Epithelial cell of prostate (primary cell): ENCODE measurements at regions not wholly inside any gene's neighbourhood (a gene's known extent, or its start where the extent isn't known, plus 50 kb on each side); places are given as distances from the start of the nearest gene placed in this dataset.

Experiments
- DNase-seq: peaks from one replicate; pipeline ENCODE4 v3.0.0-alpha.2; 2011; ENCODE audit warnings: low read depth, low spot score
- H3K27ac ChIP-seq: fragments of 450-650 bp; 2 replicates; pipeline ENCODE4 v1.5.1; 2017; ENCODE audit warnings: mild to moderate bottlenecking

GRCh38 chr15:77541421-77542181, 91.1 kb downstream of the LINGO1 start:
- H3K27ac ChIP-seq, result no peak overlapping the region
- no peak for DNase-seq

- no peak for DNase-seq
- no peak overlapping the region for H3K27ac ChIP-seq
Measured at GRCh38 chr15:77540312-77541060, 92.2 kb downstream of the LINGO1 start.

- no peak overlapping the region for H3K27ac ChIP-seq
Measured at GRCh38 chr15:77538793-77539497, 93.8 kb downstream of the LINGO1 start.

GRCh38 chr15:77538027-77538451, 94.7 kb downstream of the LINGO1 start:
- no peak for DNase-seq
- no peak overlapping the region for H3K27ac ChIP-seq

More at GRCh38 chr15:77538793-77539497, 93.8 kb downstream of the LINGO1 start:
- DNase-seq, result no peak

- H3K27ac ChIP-seq, result no peak overlapping the region
- DNase-seq, result no peak
Measured at GRCh38 chr15:77537006-77537405, 95.7 kb downstream of the LINGO1 start.

GRCh38 chr15:77535845-77536244, 96.9 kb downstream of the LINGO1 start:
- DNase-seq, result no peak

More at GRCh38 chr15:77535845-77536244, 96.9 kb downstream of the LINGO1 start:
- no peak overlapping the region for H3K27ac ChIP-seq
